ENCODE measurements at regions not wholly inside any gene's neighbourhood (a gene's known extent, or its start where the extent isn't known, plus 50 kb on each side); places are given as distances from the start of the nearest gene placed in this dataset.

DNA sequence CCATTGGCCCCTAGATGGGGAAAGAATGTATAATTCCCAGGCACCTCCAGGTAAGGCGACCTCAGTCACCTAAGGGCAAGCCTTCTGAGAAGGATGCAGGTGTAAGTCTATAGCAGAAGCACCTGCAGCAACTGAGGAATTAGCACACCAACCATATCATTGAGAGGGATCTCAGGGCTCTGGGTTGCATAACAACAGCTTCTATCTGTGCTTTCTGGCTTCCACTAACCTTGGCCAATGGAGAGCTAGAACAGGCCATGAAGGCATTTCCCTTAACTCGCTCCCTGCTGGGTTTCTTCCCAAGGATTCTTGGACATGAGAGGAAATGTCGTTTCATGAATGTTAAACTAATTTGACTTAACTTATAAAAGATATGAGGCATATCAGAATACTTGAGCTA lies 177.8 kb upstream of the GK2 start:
- Histone ChIP-seq H3K4me3 (no peak overlapping the region), H3K27me3 (no peaks in the 10 kb centered on the region), H3K9me3 (no peaks in the 10 kb centered on the region), H3K36me3 (no peaks in the 10 kb centered on the region), H3K4me1 (ENCODE audit: insufficient read depth) (no peaks in the 10 kb centered on the region), H3K27ac (no peak overlapping the region)
- TF ChIP-seq EP300 (IDR thresholded peaks at IDR 0.05) = no peak
- TF ChIP-seq, protein P1, sequence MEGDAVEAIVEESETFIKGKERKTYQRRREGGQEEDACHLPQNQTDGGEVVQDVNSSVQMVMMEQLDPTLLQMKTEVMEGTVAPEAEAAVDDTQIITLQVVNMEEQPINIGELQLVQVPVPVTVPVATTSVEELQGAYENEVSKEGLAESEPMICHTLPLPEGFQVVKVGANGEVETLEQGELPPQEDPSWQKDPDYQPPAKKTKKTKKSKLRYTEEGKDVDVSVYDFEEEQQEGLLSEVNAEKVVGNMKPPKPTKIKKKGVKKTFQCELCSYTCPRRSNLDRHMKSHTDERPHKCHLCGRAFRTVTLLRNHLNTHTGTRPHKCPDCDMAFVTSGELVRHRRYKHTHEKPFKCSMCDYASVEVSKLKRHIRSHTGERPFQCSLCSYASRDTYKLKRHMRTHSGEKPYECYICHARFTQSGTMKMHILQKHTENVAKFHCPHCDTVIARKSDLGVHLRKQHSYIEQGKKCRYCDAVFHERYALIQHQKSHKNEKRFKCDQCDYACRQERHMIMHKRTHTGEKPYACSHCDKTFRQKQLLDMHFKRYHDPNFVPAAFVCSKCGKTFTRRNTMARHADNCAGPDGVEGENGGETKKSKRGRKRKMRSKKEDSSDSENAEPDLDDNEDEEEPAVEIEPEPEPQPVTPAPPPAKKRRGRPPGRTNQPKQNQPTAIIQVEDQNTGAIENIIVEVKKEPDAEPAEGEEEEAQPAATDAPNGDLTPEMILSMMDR (IDR thresholded peaks at IDR 0.05) = no peak
- TF ChIP-seq POLR2A (IDR thresholded peaks at IDR 0.05) = no peak
- DNase-seq = no peak
- intact Hi-C loops (cut with DNase I) = no loop called here
- WGBS, 3 donors = 78 to 88% (median 80%) methylated on average over 3 of the region's 3 CpGs

DNA sequence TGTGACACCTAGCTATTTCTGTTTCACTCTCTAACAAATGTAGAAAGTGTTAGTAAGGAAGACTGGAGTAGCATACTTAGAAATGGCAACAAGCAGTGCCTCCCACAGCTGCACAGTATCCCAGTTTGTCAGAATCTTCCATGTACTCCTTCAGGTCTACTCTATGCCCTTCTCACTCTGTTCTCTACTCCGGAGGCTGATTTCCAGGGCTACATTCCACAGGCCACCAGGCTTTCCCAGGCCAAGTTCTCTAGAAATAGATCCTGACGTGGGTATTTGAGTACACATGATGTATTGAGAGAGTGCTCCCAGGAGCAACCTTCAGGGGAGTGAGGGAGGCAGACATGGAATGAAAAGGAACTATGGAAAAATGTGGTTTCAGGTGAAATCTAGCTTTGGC lies 177.3 kb upstream of the GK2 start:
- intact Hi-C loops (cut with DNase I) = no loop called here
- Histone ChIP-seq H3K4me1 (ENCODE audit: insufficient read depth) (no peaks in the 10 kb centered on the region), H3K4me3 (no peak overlapping the region), H3K27me3 (no peaks in the 10 kb centered on the region), H3K9me3 (no peaks in the 10 kb centered on the region), H3K36me3 (no peaks in the 10 kb centered on the region), H3K27ac (no peak overlapping the region)
- TF ChIP-seq, protein P1 (IDR thresholded peaks at IDR 0.05) = no peak
- no peak for TF ChIP-seq POLR2A (IDR thresholded peaks at IDR 0.05)
- no peak for TF ChIP-seq EP300 (IDR thresholded peaks at IDR 0.05)
- 67 to 68% (median 68%) methylated on average over 2 of the region's 2 CpGs for WGBS, 3 donors
- no peak for DNase-seq

DNA sequence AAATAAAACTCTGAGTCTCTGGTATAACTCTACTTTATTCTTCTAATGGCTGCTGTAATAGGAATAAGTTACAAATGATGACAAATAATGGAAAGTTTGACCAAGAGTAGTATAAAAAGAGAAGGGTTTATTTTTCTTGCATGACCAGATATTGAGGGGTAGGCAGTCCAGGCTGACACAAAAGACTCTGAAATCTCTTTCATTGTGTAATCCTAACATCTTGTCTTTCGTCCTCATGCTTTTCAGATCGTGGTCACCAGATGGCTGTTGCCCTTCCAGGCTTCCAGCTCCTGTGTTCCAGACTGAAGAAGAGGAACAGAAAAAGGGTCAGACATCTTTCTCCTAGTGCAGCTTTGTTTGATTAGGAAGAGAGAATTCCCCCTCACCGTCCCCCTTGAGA lies 176.9 kb upstream of the GK2 start:
- no peak overlapping the region for H3K27ac ChIP-seq
- DNase-seq = no peak
- H3K27me3 ChIP-seq = no peaks in the 10 kb centered on the region
- intact Hi-C loops (cut with DNase I) = no loop called here
- H3K9me3 ChIP-seq = no peaks in the 10 kb centered on the region
- 71 to 75% (median 73%) methylated on average over 3 of the region's 3 CpGs for whole genome bisulfite sequencing, 3 donors
- no peak overlapping the region for H3K4me3 ChIP-seq
- TF ChIP-seq, protein P1 (IDR thresholded peaks at IDR 0.05) = no peak
- no peak for TF ChIP-seq EP300 (IDR thresholded peaks at IDR 0.05)
- no peaks in the 10 kb centered on the region for H3K4me1 ChIP-seq (ENCODE audit: insufficient read depth)
- H3K36me3 ChIP-seq = no peaks in the 10 kb centered on the region

DNA sequence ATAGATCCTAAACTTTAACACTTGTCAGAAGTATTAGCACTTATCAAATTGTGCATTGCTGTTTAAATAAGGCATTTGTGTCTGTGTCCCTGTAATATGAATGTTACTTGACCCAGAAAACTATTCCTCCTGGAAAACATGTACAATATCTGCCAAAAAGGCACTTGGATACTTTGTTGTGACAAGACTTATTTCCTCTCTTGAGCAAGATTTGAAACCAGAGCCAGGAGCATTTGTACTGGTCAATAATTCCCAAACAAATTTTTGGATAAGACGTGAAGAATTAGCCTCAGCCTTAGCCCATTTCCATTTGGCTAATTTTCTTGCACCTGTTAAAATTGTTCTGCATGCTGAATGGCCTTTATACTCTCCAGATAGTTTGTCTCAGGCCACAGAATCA lies 176.3 kb upstream of the GK2 start:
- Histone ChIP-seq H3K4me1 (ENCODE audit: insufficient read depth) (no peaks in the 10 kb centered on the region), H3K4me3 (no peak overlapping the region), H3K36me3 (no peaks in the 10 kb centered on the region), H3K9me3 (no peaks in the 10 kb centered on the region), H3K27ac (no peak overlapping the region), H3K27me3 (no peaks in the 10 kb centered on the region)
- intact Hi-C loops (cut with DNase I) = no loop called here
- DNase-seq = no peak
- TF ChIP-seq POLR2A (IDR thresholded peaks at IDR 0.05) (no peak), EP300 (IDR thresholded peaks at IDR 0.05) (no peak)
- TF ChIP-seq, protein P1 (IDR thresholded peaks at IDR 0.05) = no peak
- WGBS, 3 donors = 65 to 80% (median 75%) methylated on average over 1 of the region's 1 CpG

DNA sequence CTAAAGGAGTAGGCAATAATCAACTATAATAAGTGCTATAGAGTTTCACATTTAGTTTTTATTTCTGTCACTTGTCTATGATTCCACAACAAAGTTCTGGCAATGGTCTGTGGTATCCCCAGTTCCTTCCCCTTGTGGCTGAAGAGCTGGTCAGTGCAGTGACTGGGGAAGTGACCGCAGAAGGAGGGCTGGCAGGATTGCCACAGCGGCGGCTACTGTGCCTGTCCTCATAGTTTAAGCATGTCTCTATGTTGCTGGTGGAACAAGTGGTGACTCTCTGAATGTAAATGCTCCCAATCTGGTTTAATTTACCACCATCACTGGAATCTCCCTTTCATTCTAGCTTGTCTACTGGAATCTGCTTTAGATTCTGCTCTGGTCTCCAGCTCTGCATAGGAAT lies 170.6 kb upstream of the GK2 start:
- Histone ChIP-seq H3K9me3 (no peaks in the 10 kb centered on the region), H3K27ac (no peak overlapping the region), H3K4me3 (no peak overlapping the region), H3K36me3 (no peaks in the 10 kb centered on the region), H3K27me3 (no peaks in the 10 kb centered on the region), H3K4me1 (ENCODE audit: insufficient read depth) (peaks cover 1% of the 10 kb centered on the region)
- intact Hi-C loops (cut with DNase I) = loop anchor here in 1 of 4 donors (10.0 kb wide), 1 partner anchor 624 kb away; no protein-coding TSS in a partner anchor
- DNase-seq = no peak
- TF ChIP-seq EP300 (IDR thresholded peaks at IDR 0.05) = no peak
- TF ChIP-seq, protein P1 (IDR thresholded peaks at IDR 0.05) = no peak
- no peak for TF ChIP-seq POLR2A (IDR thresholded peaks at IDR 0.05)
- 87 to 96% (median 94%) methylated on average over 3 of the region's 3 CpGs for WGBS, 3 donors

All from ovary (tissue), 7 donors.